ENCODE measurements at regions not wholly inside any gene's neighbourhood (a gene's known extent, or its start where the extent isn't known, plus 50 kb on each side); places are given as distances from the start of the nearest gene placed in this dataset.

- no peak overlapping the region for H3K4me3 ChIP-seq (ENCODE audit: low read length)
- no peak for TF ChIP-seq CTCF (conservative IDR thresholded peaks at IDR 0.05; ENCODE audit: low read length)
- DNase-seq (ENCODE audit: low read depth), result no peak
Observed at GRCh38 chr13:80921971-80922370, 581.0 kb upstream of the SPRY2 start.

- no peak for DNase-seq (ENCODE audit: low read depth)
- no peak overlapping the region for H3K4me3 ChIP-seq (ENCODE audit: low read length)
- no peak for TF ChIP-seq CTCF (conservative IDR thresholded peaks at IDR 0.05; ENCODE audit: low read length)
Observed at GRCh38 chr13:80921541-80921940, 580.6 kb upstream of the SPRY2 start.

GRCh38 chr13:80906860-80907259 is 565.9 kb upstream of the SPRY2 start:
- no peak for DNase-seq (ENCODE audit: low read depth)
- no peak for TF ChIP-seq CTCF (conservative IDR thresholded peaks at IDR 0.05; ENCODE audit: low read length)
- no peak overlapping the region for H3K4me3 ChIP-seq (ENCODE audit: low read length)

GRCh38 chr13:80904386-80904785 is 563.5 kb upstream of the SPRY2 start:
- no peak for TF ChIP-seq CTCF (conservative IDR thresholded peaks at IDR 0.05; ENCODE audit: low read length)
- DNase-seq (ENCODE audit: low read depth), result no peak
- no peak overlapping the region for H3K4me3 ChIP-seq (ENCODE audit: low read length)

- DNase-seq (ENCODE audit: low read depth), result no peak
- no peak for TF ChIP-seq CTCF (conservative IDR thresholded peaks at IDR 0.05; ENCODE audit: low read length)
- H3K4me3 ChIP-seq (ENCODE audit: low read length), result no peak overlapping the region
Observed at GRCh38 chr13:80903911-80904310, 563.0 kb upstream of the SPRY2 start.

- H3K4me3 ChIP-seq (ENCODE audit: low read length), result no peak overlapping the region
- no peak for DNase-seq (ENCODE audit: low read depth)
- no peak for TF ChIP-seq CTCF (conservative IDR thresholded peaks at IDR 0.05; ENCODE audit: low read length)
Observed at GRCh38 chr13:80901530-80901929, 560.6 kb upstream of the SPRY2 start.

DNA sequence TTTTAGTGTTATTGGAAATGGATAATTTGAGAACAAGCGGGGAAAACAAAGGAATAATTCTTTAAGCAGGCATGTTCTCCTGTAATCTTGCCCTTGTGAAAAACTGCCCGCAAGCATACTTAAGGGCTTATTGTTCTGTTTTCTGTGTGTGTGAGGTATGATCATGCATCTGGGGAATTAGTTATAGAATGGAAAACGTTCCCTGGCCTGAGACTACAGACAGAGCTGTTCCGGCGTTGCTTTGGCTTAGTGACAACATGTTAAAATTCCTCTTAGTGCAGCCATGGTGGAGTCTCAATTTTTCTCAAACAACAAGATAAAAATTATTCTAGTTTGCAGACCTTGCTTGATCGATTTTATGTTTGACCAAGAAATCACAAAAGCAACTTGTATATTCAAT is 560.2 kb upstream of the SPRY2 start:
- H3K4me3 ChIP-seq (ENCODE audit: low read length), result no peak overlapping the region
- TF ChIP-seq CTCF (conservative IDR thresholded peaks at IDR 0.05; ENCODE audit: low read length), result no peak
- no peak for DNase-seq (ENCODE audit: low read depth)

Measured in AG10803 (cell line).